RPMI8226 (cell line): ENCODE measurements at regions not wholly inside any gene's neighbourhood (a gene's known extent, or its start where the extent isn't known, plus 50 kb on each side); places are given as distances from the start of the nearest gene placed in this dataset.
"Not testable (repeated sequence)": the region's sequence is repeated elsewhere in the genome, so short reads cannot be mapped to it uniquely, and the experiment has no call there.

Source experiments
- DNase-seq: peaks from one replicate; pipeline ENCODE4 v3.0.0-alpha.2; 2015

- DNase-seq, result no peak
These were observed 532.2 kb upstream of the STEAP1 start for GRCh38 chr7:89621925-89622641.

GRCh38 chr7:89623018-89623672 is 531.1 kb upstream of the STEAP1 start:
- DNase-seq, result peak; percentile 46

GRCh38 chr7:89624155-89624554 is 530.1 kb upstream of the STEAP1 start:
- DNase-seq, result not testable (repeated sequence)

- no peak for DNase-seq
These were observed 505.8 kb upstream of the STEAP1 start for GRCh38 chr7:89648509-89648908.

- DNase-seq, result no peak
These were observed 498.3 kb upstream of the STEAP1 start for GRCh38 chr7:89655946-89656345.

- DNase-seq, result no peak
These were observed 492.4 kb upstream of the STEAP1 start for GRCh38 chr7:89661876-89662275.

GRCh38 chr7:89666136-89666835 is 488.0 kb upstream of the STEAP1 start:
- no peak for DNase-seq

- no peak for DNase-seq
These were observed 474.1 kb upstream of the STEAP1 start for GRCh38 chr7:89680161-89680560.

- DNase-seq, result no peak
These were observed 472.8 kb upstream of the STEAP1 start for GRCh38 chr7:89681448-89681847.

GRCh38 chr7:89685287-89685686 is 469.0 kb upstream of the STEAP1 start:
- no peak for DNase-seq

GRCh38 chr7:89687211-89687610 is 467.1 kb upstream of the STEAP1 start:
- DNase-seq, result no peak

GRCh38 chr7:89695241-89695640 is 459.0 kb upstream of the STEAP1 start:
- DNase-seq, result peak; percentile 7

- DNase-seq, result no peak
These were observed 440.1 kb upstream of the STEAP1 start for GRCh38 chr7:89714131-89714530.

GRCh38 chr7:89718941-89719340 is 435.3 kb upstream of the STEAP1 start:
- not testable (repeated sequence) for DNase-seq

- DNase-seq, result no peak
These were observed 425.8 kb upstream of the STEAP1 start for GRCh38 chr7:89728481-89728880.

- no peak for DNase-seq
These were observed 422.4 kb upstream of the STEAP1 start for GRCh38 chr7:89731751-89732445.

GRCh38 chr7:89738549-89738948 is 415.7 kb upstream of the STEAP1 start:
- DNase-seq, result no peak

GRCh38 chr7:89757910-89758309 is 396.4 kb upstream of the STEAP1 start:
- no peak for DNase-seq

GRCh38 chr7:89760690-89761089 is 393.6 kb upstream of the STEAP1 start:
- no peak for DNase-seq

- DNase-seq, result no peak
These were observed 393.1 kb upstream of the STEAP1 start for GRCh38 chr7:89761173-89761572.

- no peak for DNase-seq
These were observed 384.1 kb upstream of the STEAP1 start for GRCh38 chr7:89770161-89770560.

GRCh38 chr7:89771003-89771636 is 383.1 kb upstream of the STEAP1 start:
- no peak for DNase-seq

GRCh38 chr7:89772276-89772675 is 382.0 kb upstream of the STEAP1 start:
- no peak for DNase-seq
